ENCODE measurements at regions not wholly inside any gene's neighbourhood (a gene's known extent, or its start where the extent isn't known, plus 50 kb on each side); places are given as distances from the start of the nearest gene placed in this dataset.

GRCh38 chr5:26828294-26828693 is 210.1 kb downstream of the CDH9 start:
- DNase-seq: no peak

GRCh38 chr5:26813235-26813634 is 225.2 kb downstream of the CDH9 start:
- DNase-seq: no peak

GRCh38 chr5:26812714-26813113 is 225.7 kb downstream of the CDH9 start:
- no peak for DNase-seq

- no peak for DNase-seq
Measured at GRCh38 chr5:26807231-26808199, 230.9 kb downstream of the CDH9 start.

- DNase-seq: no peak
Measured at GRCh38 chr5:26805076-26805475, 233.3 kb downstream of the CDH9 start.

GRCh38 chr5:26802944-26803343 is 235.4 kb downstream of the CDH9 start:
- no peak for DNase-seq

- no peak for DNase-seq
Measured at GRCh38 chr5:26791433-26791832, 247.0 kb downstream of the CDH9 start.

- DNase-seq: no peak
Measured at GRCh38 chr5:26791021-26791420, 247.4 kb downstream of the CDH9 start.

- DNase-seq: no peak
Measured at GRCh38 chr5:26763215-26763614, 275.2 kb downstream of the CDH9 start.

- no peak for DNase-seq
Measured at GRCh38 chr5:26761446-26761845, 276.9 kb downstream of the CDH9 start.

GRCh38 chr5:26761045-26761444 is 277.3 kb downstream of the CDH9 start:
- no peak for DNase-seq

- no peak for DNase-seq
Measured at GRCh38 chr5:26757941-26758340, 280.4 kb downstream of the CDH9 start.

GRCh38 chr5:26749829-26750228 is 288.6 kb downstream of the CDH9 start:
- DNase-seq: no peak

GRCh38 chr5:26740182-26740581 is 298.2 kb downstream of the CDH9 start:
- no peak for DNase-seq

- no peak for DNase-seq
Measured at GRCh38 chr5:26737348-26738265, 300.8 kb downstream of the CDH9 start.

GRCh38 chr5:26727916-26728315 is 310.5 kb downstream of the CDH9 start:
- no peak for DNase-seq

- DNase-seq: no peak
Measured at GRCh38 chr5:26719803-26720202, 318.6 kb downstream of the CDH9 start.

- DNase-seq: no peak
Measured at GRCh38 chr5:26700759-26701384, 337.5 kb downstream of the CDH9 start.

- no peak for DNase-seq
Measured at GRCh38 chr5:26692952-26693351, 345.4 kb downstream of the CDH9 start.

- no peak for DNase-seq
Measured at GRCh38 chr5:26691486-26691885, 346.9 kb downstream of the CDH9 start.

GRCh38 chr5:26690511-26690910 is 347.9 kb downstream of the CDH9 start:
- DNase-seq: no peak

- no peak for DNase-seq
Measured at GRCh38 chr5:26681861-26682260, 356.5 kb downstream of the CDH9 start.

- no peak for DNase-seq
Measured at GRCh38 chr5:26674846-26675245, 363.5 kb downstream of the CDH9 start.
